ENCODE measurements at regions not wholly inside any gene's neighbourhood (a gene's known extent, or its start where the extent isn't known, plus 50 kb on each side); places are given as distances from the start of the nearest gene placed in this dataset.

- no peak overlapping the region for H3K27ac ChIP-seq (ENCODE audit: low read length)
- H3K4me1 ChIP-seq (ENCODE audit: control insufficient read depth, insufficient read depth, low read length), result no peaks in the 10 kb centered on the region
- POLR2A ChIA-PET, result no interaction called here
- H3K27me3 ChIP-seq (ENCODE audit: control insufficient read depth, insufficient read depth, low read length), result no peaks in the 10 kb centered on the region
- no peak overlapping the region for H3K4me3 ChIP-seq (ENCODE audit: low read depth in 2 of 2, low read length in 2 of 2)
- H3K36me3 ChIP-seq (ENCODE audit: control insufficient read depth, insufficient read depth, low read length), result no peaks in the 10 kb centered on the region
- CTCF ChIA-PET, result no interaction called here
- TF ChIP-seq SIN3A (IDR thresholded peaks at IDR 0.05; ENCODE audit: borderline replicate concordance, insufficient read depth, low read depth, low read length) (no peak), TCF7L2 (IDR thresholded peaks at IDR 0.05; ENCODE audit: low read depth, low read length) (no peak), REST (IDR thresholded peaks at IDR 0.05; ENCODE audit: insufficient read depth in 1 of 2, low read depth in 2 of 2, low read length in 1 of 2) (no peak), CTCF (IDR thresholded peaks at IDR 0.05) (no peak), POLR2AphosphoS5 (IDR thresholded peaks at IDR 0.05; ENCODE audit: low read depth, low read length) (no peak)
- no TSS peak for BruUV-seq (replicated peaks)
- intact Hi-C loops (cut with micrococcal nuclease; ENCODE audit: unreplicated experiment), result no loop called here
- ATAC-seq (no peak), DNase-seq (ENCODE audit: low read depth, low spot score) (no peak)
- in situ Hi-C loops (cut with HindIII; ENCODE audit: low pct_unique_long_range_greater_than_20kb, low sequenced_read_pairs), result no loop called here
- H3K9me3 ChIP-seq (ENCODE audit: control insufficient read depth, insufficient read depth, low read depth, low read length), result no peaks in the 10 kb centered on the region
Measured at GRCh38 chr2:225864394-225864793, 464.9 kb downstream of the NYAP2 start.

GRCh38 chr2:225842939-225843338 is 443.4 kb downstream of the NYAP2 start:
- DNase-seq (ENCODE audit: low read depth, low spot score), result no peak
- Histone ChIP-seq H3K9me3 (ENCODE audit: control insufficient read depth, insufficient read depth, low read depth, low read length) (no peaks in the 10 kb centered on the region), H3K27ac (ENCODE audit: low read length) (no peak overlapping the region), H3K4me1 (ENCODE audit: control insufficient read depth, insufficient read depth, low read length) (no peaks in the 10 kb centered on the region), H3K4me3 (ENCODE audit: low read depth in 2 of 2, low read length in 2 of 2) (no peak overlapping the region), H3K27me3 (ENCODE audit: control insufficient read depth, insufficient read depth, low read length) (no peaks in the 10 kb centered on the region), H3K36me3 (ENCODE audit: control insufficient read depth, insufficient read depth, low read length) (no peaks in the 10 kb centered on the region)
- TF ChIP-seq CTCF (IDR thresholded peaks at IDR 0.05) (no peak), SIN3A (IDR thresholded peaks at IDR 0.05; ENCODE audit: borderline replicate concordance, insufficient read depth, low read depth, low read length) (no peak), TCF7L2 (IDR thresholded peaks at IDR 0.05; ENCODE audit: low read depth, low read length) (no peak), REST (IDR thresholded peaks at IDR 0.05; ENCODE audit: insufficient read depth in 1 of 2, low read depth in 2 of 2, low read length in 1 of 2) (no peak), POLR2AphosphoS5 (IDR thresholded peaks at IDR 0.05; ENCODE audit: low read depth, low read length) (no peak)
- intact Hi-C loops (cut with micrococcal nuclease; ENCODE audit: unreplicated experiment), result no loop called here
- in situ Hi-C loops (cut with HindIII; ENCODE audit: low pct_unique_long_range_greater_than_20kb, low sequenced_read_pairs), result no loop called here
- no TSS peak for BruUV-seq (replicated peaks)
- CTCF ChIA-PET, result no interaction called here
- no peak for ATAC-seq
- POLR2A ChIA-PET, result no interaction called here

Data from Panc1 (cell line).